ENCODE measurements at regions not wholly inside any gene's neighbourhood (a gene's known extent, or its start where the extent isn't known, plus 50 kb on each side); places are given as distances from the start of the nearest gene placed in this dataset.
"Not testable (repeated sequence)": the region's sequence is repeated elsewhere in the genome, so short reads cannot be mapped to it uniquely, and the experiment has no call there.

DNA sequence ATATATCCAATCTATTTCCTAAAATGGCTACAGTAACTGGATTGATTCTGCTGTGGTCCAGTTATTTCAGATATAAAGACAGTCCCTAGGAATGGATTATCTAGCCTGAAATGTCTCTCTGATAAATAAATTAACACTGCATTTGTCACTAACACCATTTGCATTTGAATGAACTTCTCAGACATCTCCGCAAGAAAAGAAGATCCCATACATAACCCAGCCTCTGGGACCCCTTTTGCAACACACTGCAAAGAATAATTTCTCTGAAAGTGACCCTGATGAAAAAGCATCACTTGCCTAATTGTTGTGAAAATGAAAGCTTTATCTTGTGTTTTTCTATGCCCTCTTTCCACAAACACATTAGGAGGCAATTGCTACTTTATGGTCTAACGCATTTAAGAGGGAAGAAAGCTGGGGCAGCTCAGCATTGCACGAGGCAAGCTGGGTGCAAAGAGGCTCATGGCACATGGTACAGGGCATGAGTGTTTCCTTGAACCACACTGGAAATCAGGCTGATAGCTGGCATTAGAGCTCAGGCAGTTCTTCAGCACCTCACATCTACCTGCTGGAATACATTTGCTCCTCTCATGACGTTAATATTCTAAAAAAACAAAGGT is 379.9 kb downstream of the IRS2 start:
- Mint-ChIP-seq H3K4me3 (no peak overlapping the region), H3K9me3 (peaks cover 0 to 11% of the 10 kb centered on the region in 2 donors), H3K4me1 (no peaks in the 10 kb centered on the region), H3K27me3 (peaks cover 16% of the 10 kb centered on the region), H3K27ac (no peak overlapping the region)
- DNase-seq, result no peak
- ATAC-seq, result no peak

DNA sequence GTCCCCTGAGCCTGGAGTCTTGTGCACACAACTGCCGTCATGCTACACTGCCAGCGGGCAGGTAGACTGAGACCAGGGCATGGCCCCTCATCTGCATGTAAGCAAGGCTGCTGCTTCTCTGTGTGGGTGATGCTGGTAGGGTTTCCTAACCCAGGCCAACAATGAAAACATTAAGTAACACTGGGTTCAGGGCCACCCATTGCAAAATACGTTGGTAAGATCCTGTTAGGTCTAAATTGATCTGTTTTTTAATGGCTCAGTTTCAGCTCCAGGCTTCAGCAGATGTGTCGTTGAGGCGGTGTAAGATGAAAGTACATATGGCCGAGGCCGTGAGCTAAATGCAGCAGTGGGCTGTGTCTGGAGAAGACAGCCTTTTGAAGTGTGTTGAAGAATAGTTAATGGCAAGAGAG is 383.4 kb downstream of the IRS2 start:
- peaks cover 14% of the 10 kb centered on the region for H3K27me3 Mint-ChIP-seq
- H3K9me3 Mint-ChIP-seq, result peaks cover 0 to 11% of the 10 kb centered on the region in 2 donors
- no peak for DNase-seq
- H3K4me3 Mint-ChIP-seq, result no peak overlapping the region
- ATAC-seq, result no peak
- H3K4me1 Mint-ChIP-seq, result no peaks in the 10 kb centered on the region
- H3K27ac Mint-ChIP-seq, result peak overlapping the region in 1 of 2 donors; percentile 74

DNA sequence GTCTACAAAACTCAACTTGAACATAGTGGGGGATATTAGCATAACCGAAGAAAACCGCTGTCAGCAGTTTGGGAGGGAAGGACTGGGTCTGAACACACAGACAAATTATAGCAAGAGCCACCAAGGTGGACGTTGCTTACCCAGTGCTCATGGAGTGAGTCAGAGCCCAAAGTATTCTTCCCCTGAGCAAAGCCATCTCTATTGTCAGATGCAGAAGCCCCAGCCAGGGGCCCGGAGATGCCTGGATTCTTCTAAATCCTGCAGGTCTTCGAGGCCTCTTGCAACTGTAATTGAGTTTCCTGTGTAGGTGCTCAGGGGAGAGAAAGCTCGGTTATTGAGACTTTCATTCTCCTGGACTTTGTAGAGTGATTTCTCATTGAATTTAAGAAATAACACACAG is 384.5 kb downstream of the IRS2 start:
- no peak for DNase-seq
- H3K9me3 Mint-ChIP-seq, result peaks cover 0 to 11% of the 10 kb centered on the region in 2 donors
- no peak overlapping the region for H3K4me3 Mint-ChIP-seq
- no peak overlapping the region for H3K27ac Mint-ChIP-seq
- peaks cover 14% of the 10 kb centered on the region for H3K27me3 Mint-ChIP-seq
- no peak for ATAC-seq
- no peaks in the 10 kb centered on the region for H3K4me1 Mint-ChIP-seq

DNA sequence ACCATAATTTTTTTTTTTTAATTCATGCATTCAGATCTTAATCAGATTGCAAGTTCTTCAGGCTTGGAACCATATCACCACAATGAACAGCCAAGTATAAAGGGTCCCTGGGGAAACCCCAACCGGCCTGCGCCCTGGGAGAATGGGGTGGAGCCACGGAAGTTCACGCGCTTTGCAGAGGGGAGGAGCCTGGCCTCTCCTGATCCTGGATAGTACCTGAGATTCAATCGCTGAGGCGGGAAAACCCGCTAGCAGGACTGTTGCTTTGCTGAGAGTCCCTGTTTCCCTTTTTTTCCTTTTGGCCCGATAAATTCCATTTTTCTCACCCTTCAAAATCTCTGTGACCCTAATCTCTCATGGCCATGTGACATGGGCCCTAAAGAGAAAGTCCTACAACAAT is 385.1 kb downstream of the IRS2 start:
- Mint-ChIP-seq H3K27me3 (peaks cover 14% of the 10 kb centered on the region), H3K4me3 (no peak overlapping the region), H3K27ac (no peak overlapping the region), H3K9me3 (peaks cover 0 to 11% of the 10 kb centered on the region in 2 donors), H3K4me1 (no peaks in the 10 kb centered on the region)
- DNase-seq (no peak), ATAC-seq (no peak)

DNA sequence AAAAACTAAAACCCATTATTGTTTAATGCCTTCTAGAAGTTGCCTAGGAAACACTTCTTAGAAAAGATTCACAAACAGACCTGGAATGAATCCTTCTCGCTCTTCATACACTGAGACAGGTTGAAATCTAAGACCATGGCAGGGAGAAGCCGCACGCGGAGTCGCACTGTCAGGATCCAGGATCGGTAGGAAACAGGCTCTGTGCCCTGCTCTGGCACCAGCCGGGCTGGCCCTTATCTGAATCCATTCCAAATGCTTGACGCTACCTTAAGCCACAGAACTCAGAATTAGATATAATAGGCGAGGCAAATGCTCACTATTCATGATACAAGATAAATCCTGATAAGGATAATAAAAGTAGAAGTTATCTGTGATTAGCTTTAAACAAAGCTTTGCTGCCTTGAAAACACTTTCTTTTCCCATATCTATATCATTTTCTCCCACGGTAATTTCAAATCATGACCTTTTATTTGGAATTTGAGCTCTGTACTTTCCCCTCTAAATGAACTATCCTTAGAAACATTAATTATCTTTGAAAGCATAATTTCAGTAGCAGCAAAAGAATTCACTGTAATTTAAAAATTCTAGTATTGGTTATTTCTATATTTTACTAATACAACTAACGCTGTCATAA is 385.6 kb downstream of the IRS2 start:
- Mint-ChIP-seq H3K9me3 (peaks cover 0 to 11% of the 10 kb centered on the region in 2 donors), H3K27ac (no peak overlapping the region), H3K4me3 (no peak overlapping the region), H3K4me1 (no peaks in the 10 kb centered on the region), H3K27me3 (peaks cover 14% of the 10 kb centered on the region)
- no peak for ATAC-seq
- DNase-seq, result no peak

DNA sequence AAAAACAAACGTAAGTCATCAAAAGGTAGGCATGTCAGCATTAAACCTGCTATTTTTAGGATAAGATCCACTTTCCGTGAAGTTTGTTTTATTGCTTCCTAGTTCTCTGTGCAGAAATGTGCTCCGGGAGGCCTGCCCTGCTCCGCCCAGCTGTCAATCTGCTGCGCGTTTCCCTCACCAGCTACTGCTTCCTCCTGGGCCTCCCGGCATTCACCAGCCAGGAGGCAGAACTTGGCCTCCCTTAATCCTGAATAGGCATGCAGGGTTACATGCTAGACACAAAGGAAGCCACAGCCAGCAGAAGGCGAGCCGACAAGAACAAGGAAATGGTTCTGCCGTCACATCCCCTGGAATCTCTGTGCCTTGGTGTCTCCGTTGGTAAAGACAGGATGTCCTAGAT is 386.2 kb downstream of the IRS2 start:
- Mint-ChIP-seq H3K9me3 (peaks cover 0 to 8% of the 10 kb centered on the region in 2 donors), H3K4me1 (no peaks in the 10 kb centered on the region), H3K27ac (no peak overlapping the region), H3K4me3 (no peak overlapping the region), H3K27me3 (peaks cover 14% of the 10 kb centered on the region)
- ATAC-seq (no peak), DNase-seq (no peak)

DNA sequence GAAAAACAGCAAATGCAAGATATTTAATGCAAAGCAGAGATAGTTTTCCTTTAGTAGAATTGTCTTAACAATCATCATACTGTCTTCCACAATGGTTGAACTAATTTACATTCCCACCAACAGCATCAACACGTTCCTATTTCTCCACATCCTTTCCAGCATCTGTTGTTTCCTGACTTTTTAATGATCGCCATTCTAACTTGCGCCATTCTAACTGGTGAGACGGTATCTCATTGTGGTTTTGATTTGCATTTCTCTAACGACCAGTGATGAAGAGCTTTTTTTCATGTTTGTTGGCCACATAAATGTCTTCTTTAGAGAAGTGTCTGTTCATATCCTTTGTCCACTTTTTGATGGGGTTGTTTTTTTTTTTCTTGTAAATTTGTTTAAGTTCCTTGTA is 388.3 kb downstream of the IRS2 start:
- H3K9me3 Mint-ChIP-seq, H3K4me3 Mint-ChIP-seq, ATAC-seq, H3K4me1 Mint-ChIP-seq, DNase-seq, H3K27ac Mint-ChIP-seq: not testable (repeated sequence)
- peaks cover 30% of the 10 kb centered on the region for H3K27me3 Mint-ChIP-seq

DNA sequence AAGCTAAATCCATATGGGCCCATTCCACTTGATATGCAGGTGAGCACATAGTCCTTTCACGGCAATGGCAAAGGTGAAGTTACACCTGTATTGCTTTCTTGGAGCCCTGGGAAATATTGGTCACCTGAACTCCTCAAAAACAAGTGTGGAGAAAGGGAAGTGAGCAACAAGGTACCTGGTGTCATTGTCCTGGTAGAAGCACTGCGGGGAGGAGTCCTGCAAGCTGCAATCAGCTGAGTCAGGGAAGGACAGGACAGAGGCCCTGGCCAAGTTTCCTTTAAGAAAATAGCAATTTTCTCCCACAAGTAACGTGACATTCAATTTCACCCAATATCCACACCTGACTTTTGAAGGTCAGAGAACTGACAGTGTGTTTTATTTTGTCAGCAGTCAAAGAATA is 389.1 kb downstream of the IRS2 start:
- ATAC-seq (no peak), DNase-seq (no peak)
- peaks cover 30% of the 10 kb centered on the region for H3K27me3 Mint-ChIP-seq
- H3K4me3 Mint-ChIP-seq, result no peak overlapping the region
- H3K9me3 Mint-ChIP-seq, result no peaks in the 10 kb centered on the region
- no peaks in the 10 kb centered on the region for H3K4me1 Mint-ChIP-seq
- peak overlapping the region in 1 of 2 donors; percentile 31 for H3K27ac Mint-ChIP-seq

DNA sequence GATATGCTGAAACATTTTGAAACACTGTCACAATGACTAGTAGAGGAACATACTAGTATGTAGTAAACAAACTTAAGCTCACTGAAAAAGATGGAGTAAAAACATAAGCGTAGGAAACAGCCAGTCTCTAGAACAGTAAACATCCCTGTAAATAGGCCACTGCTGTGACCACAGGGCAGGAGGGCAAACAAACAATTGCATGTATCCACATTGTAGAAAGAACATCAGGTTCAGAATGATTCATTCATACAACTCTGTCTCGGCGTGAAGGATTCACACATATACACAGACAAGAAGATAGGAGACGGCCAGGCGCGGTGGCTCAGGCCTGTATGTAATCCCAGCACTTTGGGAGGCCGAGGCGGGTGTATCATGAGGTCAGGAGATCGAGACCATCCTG is 390.1 kb downstream of the IRS2 start:
- ATAC-seq (no peak), DNase-seq (no peak)
- H3K4me3 Mint-ChIP-seq, result no peak overlapping the region
- no peaks in the 10 kb centered on the region for H3K9me3 Mint-ChIP-seq
- no peaks in the 10 kb centered on the region for H3K4me1 Mint-ChIP-seq
- H3K27me3 Mint-ChIP-seq, result peaks cover 38% of the 10 kb centered on the region
- H3K27ac Mint-ChIP-seq, result no peak overlapping the region

DNA sequence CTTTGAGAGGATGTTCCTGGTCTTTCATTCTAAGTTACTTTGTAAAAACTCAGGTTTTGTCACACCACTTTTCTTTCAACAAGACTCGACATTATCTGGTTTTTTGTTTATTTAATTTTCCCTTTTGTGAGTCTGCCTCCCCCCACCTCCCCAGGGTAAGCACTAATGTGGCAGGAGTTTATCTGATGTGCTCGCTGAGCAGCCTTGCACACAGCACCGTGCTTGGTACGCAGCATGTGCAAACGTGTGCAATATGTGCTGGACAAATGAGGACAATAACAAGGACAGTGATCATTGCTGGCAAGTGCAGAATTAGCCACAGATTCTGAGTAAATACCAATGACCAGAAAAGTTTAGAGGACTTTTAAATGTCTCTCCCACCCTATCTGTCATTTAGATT is 391.4 kb downstream of the IRS2 start:
- Mint-ChIP-seq H3K27ac (no peak overlapping the region), H3K4me3 (no peak overlapping the region), H3K27me3 (peaks cover 32% of the 10 kb centered on the region), H3K9me3 (no peaks in the 10 kb centered on the region), H3K4me1 (no peaks in the 10 kb centered on the region)
- DNase-seq, result no peak
- ATAC-seq, result no peak

DNA sequence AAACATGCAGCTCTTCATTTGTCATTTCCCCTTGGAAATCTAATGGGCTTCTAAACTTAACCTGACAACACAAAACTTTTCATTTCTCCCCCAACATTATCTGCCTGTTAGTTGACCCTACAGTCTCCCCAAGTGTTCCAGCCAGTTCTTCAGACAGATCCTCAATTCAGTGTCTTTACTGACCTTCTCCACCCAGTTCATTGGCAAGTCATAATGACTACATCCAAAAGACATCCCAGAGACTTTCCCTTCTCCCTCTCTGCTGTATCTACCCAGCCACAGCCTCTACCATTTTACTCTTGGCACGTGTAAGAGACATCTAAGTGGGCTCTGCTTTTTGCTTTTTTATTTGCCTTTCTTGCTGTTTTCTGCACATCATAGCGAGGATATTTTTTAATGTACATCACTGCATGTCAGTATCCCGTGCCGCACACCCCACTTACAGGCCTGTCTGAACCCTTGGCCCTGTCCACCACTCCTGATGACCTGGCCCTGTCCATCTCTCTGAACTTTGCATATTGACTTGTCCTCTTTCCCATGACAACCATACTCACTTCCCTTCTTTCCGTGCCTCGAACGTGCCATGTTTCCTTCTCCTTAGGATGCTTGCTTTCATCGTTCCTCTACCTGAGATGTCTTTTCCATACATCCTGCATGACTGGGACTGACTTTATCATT is 391.9 kb downstream of the IRS2 start:
- DNase-seq (no peak), ATAC-seq (no peak)
- no peaks in the 10 kb centered on the region for H3K9me3 Mint-ChIP-seq
- peaks cover 32% of the 10 kb centered on the region for H3K27me3 Mint-ChIP-seq
- H3K4me3 Mint-ChIP-seq, result no peak overlapping the region
- no peak overlapping the region for H3K27ac Mint-ChIP-seq
- no peaks in the 10 kb centered on the region for H3K4me1 Mint-ChIP-seq

DNA sequence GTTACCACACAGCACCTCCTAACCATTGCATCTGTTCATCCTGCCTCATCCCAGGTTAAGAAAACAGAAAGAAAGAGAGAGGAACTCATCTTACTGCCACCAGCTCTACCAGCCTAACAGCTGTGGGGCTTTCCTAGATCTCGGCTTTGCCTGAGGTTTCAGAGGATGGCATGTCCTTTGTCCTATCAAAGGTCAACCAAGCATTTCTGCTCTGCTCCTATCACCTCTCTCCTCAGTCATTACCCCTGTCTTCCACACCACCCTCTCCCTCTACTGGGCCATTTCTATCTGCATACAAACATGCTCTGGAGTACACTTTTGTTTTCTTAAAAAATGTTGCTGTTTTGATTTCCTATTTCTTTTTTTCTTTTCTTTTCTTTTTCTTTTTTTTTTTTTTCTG is 393.3 kb downstream of the IRS2 start:
- H3K4me3 Mint-ChIP-seq, result no peak overlapping the region
- H3K27ac Mint-ChIP-seq, result no peak overlapping the region
- H3K27me3 Mint-ChIP-seq, result peaks cover 25% of the 10 kb centered on the region

DNA sequence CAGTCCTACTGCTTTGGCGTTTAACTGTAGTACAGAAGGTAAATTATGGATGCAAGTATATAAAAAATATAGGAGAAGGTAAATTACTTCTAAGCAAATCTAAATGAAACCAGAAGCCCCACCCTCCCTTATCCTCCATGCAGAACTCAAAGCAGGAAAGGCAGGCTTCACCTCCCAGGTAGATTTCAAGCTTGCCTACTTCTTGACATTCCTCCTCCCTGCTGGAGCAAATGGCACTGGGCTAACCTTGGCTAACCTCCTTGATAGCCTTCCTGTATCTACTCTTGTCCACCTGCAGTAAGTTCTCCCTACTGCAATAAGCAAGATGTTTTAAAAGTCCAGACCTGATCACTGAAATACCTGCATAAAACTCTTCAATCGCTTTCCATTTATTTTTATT is 396.0 kb downstream of the IRS2 start:
- DNase-seq (no peak), ATAC-seq (no peak)
- Mint-ChIP-seq H3K4me3 (no peak overlapping the region), H3K9me3 (no peaks in the 10 kb centered on the region), H3K27ac (no peak overlapping the region), H3K27me3 (peaks cover 25% of the 10 kb centered on the region), H3K4me1 (no peaks in the 10 kb centered on the region)

More for the DNA sequence above, 393.3 kb downstream of the IRS2 start:
- DNase-seq, result no peak
- ATAC-seq, result no peak
- Mint-ChIP-seq H3K9me3 (no peaks in the 10 kb centered on the region), H3K4me1 (no peaks in the 10 kb centered on the region)

DNA sequence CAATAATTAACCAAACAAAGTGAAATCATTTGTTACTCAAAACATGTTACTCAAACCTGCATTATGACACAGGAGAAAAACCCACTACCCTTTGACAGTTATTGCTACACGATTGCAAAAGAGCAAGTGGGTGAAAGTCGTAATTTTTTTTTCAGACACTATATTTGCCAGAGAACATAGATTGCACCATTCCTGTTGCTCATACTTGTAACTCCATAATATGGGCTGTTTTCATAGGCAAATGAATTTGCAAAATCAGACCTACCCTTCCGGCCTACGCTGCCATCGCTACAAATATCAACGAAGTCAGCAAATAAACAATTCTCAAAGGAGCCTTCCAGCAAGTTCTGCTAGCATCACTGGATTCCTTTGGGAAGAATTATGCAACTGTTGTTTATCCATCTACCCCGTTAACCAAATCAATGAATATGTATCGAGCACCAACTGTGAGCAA is 396.5 kb downstream of the IRS2 start:
- Mint-ChIP-seq H3K27me3 (peaks cover 23% of the 10 kb centered on the region), H3K27ac (no peak overlapping the region), H3K4me3 (no peak overlapping the region), H3K9me3 (no peaks in the 10 kb centered on the region), H3K4me1 (no peaks in the 10 kb centered on the region)
- ATAC-seq, result no peak
- no peak for DNase-seq

DNA sequence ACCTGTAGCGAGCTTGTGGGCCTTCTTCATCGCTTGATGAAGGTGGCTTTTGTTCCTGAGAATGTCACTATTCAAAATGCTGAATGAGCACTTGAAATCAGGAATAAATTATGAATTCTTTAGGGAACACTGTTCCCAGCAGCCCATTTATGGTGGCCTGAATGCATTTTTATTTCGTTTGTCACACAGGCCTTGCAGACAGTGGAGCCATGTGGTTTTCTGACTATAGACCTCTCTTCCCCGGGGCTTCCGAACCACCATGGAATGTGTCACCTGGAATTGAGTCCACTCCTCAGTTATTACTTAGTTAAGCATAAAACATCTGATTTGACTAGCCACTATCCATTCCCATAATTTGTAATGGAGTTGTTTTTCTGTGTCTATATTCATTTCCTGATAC is 396.9 kb downstream of the IRS2 start:
- H3K27ac Mint-ChIP-seq, result no peak overlapping the region
- no peak for ATAC-seq
- H3K9me3 Mint-ChIP-seq, result no peaks in the 10 kb centered on the region
- H3K4me1 Mint-ChIP-seq, result no peaks in the 10 kb centered on the region
- peaks cover 18% of the 10 kb centered on the region for H3K27me3 Mint-ChIP-seq
- H3K4me3 Mint-ChIP-seq, result no peak overlapping the region
- DNase-seq, result no peak

DNA sequence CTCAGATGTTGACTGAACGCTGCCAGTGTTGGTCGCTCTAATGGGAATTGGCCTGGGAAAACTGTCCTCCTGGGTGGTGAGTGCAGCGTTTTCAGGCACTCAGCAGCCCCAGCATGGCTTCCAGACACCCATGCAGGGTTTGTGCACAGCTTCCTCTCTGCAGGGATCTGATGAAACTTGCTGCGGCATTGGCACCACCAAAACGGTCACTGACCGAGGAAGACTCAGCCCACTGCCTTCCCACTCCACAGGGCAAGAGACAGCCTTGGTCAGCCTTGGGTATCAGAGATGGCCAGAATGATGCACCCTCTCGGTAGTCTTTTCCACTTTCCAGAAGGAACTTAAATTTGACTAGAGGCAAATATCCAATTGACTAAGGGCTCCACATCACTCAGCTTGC is 398.9 kb downstream of the IRS2 start:
- H3K27me3 Mint-ChIP-seq, result peaks cover 10% of the 10 kb centered on the region
- H3K4me1 Mint-ChIP-seq, result no peaks in the 10 kb centered on the region
- no peak for ATAC-seq
- H3K9me3 Mint-ChIP-seq, result peaks cover 0 to 7% of the 10 kb centered on the region in 2 donors
- no peak overlapping the region for H3K4me3 Mint-ChIP-seq
- no peak overlapping the region for H3K27ac Mint-ChIP-seq
- DNase-seq, result no peak

Measured in stimulated activated naive CD8-positive, alpha-beta T cell treated with anti-CD3 and anti-CD28 coated beads, Interleukin-15, amount 100 ng/mL, for 72 hours (primary cell).